SK-N-SH treated with all-trans-retinoic acid at 6 μM for 48 hours (cell line): ENCODE measurements at regions not wholly inside any gene's neighbourhood (a gene's known extent, or its start where the extent isn't known, plus 50 kb on each side); places are given as distances from the start of the nearest gene placed in this dataset.

ENCODE experiments used
- CREB5 ChIP-seq: fragments of 250-450 bp; sonication (Bioruptor Pico); IDR thresholded peaks from 2 replicates; pipeline ENCODE4 v1.5.1; 2020; ENCODE audit warnings: low read depth, mild to moderate bottlenecking, moderate library complexity
- CSDC2 ChIP-seq: fragments of 250-450 bp; sonication (Bioruptor Pico); IDR thresholded peaks from 2 replicates; pipeline ENCODE4 v1.5.0; 2020; ENCODE audit warnings: mild to moderate bottlenecking, moderate library complexity
- PATZ1 ChIP-seq: fragments of 250-450 bp; sonication (Bioruptor Pico); IDR thresholded peaks from 2 replicates; pipeline ENCODE4 v1.8.0; 2020; ENCODE audit warnings: mild to moderate bottlenecking, moderate library complexity, borderline replicate concordance
- POU6F1 ChIP-seq: fragments of 250-450 bp; sonication (Bioruptor Pico); IDR thresholded peaks from 2 replicates; pipeline ENCODE4 v1.8.0; 2021; ENCODE audit warnings: low read depth, mild to moderate bottlenecking, moderate library complexity, borderline replicate concordance
- RARB ChIP-seq: fragments of 250-450 bp; sonication (Bioruptor Pico); IDR thresholded peaks from 2 replicates; pipeline ENCODE4 v1.8.0; 2021; ENCODE audit warnings: mild to moderate bottlenecking, moderate library complexity
- TOX ChIP-seq: fragments of 250-450 bp; sonication (Bioruptor Pico); IDR thresholded peaks from 2 replicates; pipeline ENCODE4 v1.8.0; 2021; ENCODE audit warnings: mild to moderate bottlenecking, moderate library complexity, borderline replicate concordance
- TSHZ2 ChIP-seq: fragments of 250-450 bp; sonication (Bioruptor Pico); IDR thresholded peaks from 2 replicates; pipeline ENCODE4 v1.5.0; 2020; ENCODE audit warnings: mild to moderate bottlenecking, moderate library complexity
- ZFP3 ChIP-seq: fragments of 250-450 bp; sonication (Bioruptor Pico); IDR thresholded peaks from 2 replicates; pipeline ENCODE4 v1.5.0; 2020; ENCODE audit warnings: mild to moderate bottlenecking, moderate library complexity
- ZFP30 ChIP-seq: fragments of 450-650 bp; formaldehyde crosslinking; IDR thresholded peaks from 2 replicates; pipeline ENCODE4 v1.5.0; 2022; ENCODE audit warnings: mild to moderate bottlenecking, moderate library complexity

GRCh38 chr1:83520797-83521196 is 478.1 kb downstream of the TTLL7 start:
- TF ChIP-seq TOX, result no peak
- TF ChIP-seq CREB5 (CRISPR knock-in tag), result no peak
- TF ChIP-seq CSDC2 (CRISPR knock-in tag), result no peak
- TF ChIP-seq POU6F1 (CRISPR knock-in tag), result no peak
- no peak for TF ChIP-seq TSHZ2 (CRISPR knock-in tag)
- no peak for TF ChIP-seq PATZ1 (CRISPR knock-in tag)
- no peak for TF ChIP-seq RARB (CRISPR knock-in tag)
- TF ChIP-seq ZFP3, result no peak
- no peak for TF ChIP-seq ZFP30
